WTC11 (cell line): ENCODE measurements at regions not wholly inside any gene's neighbourhood (a gene's known extent, or its start where the extent isn't known, plus 50 kb on each side); places are given as distances from the start of the nearest gene placed in this dataset.

Experiments used
- ATAC-seq: fragments of 200-7000 bp; cut with Tn5 transposase; 2 replicates; pipeline ENCODE4 v1.10.0; 2021; ENCODE audit warnings: mild to moderate bottlenecking, moderate library complexity
- CTCF ChIA-PET: fragments of 300-600 bp; sonication (Branson Sonifier 250); formaldehyde crosslinking; loops from one replicate; lab custom pipeline; 2021; ENCODE audit warnings: antibody characterized with exemption; lab: Charles Lee
- POLR2A ChIA-PET: fragments of 350-600 bp; sonication (Branson Sonifier 250); formaldehyde crosslinking; loops from one replicate; lab custom pipeline; 2021; ENCODE audit warnings: antibody characterized with exemption; lab: Charles Lee
- DNase-seq: peaks from one replicate; pipeline ENCODE4 v3.0.0; 2021; ENCODE audit warnings: low spot score
- H3K27ac Mint-ChIP-seq: 2 replicates; pipeline ENCODE4 v1.8.0; 2021; ENCODE audit warnings: mixed read lengths
- H3K27me3 Mint-ChIP-seq: 2 replicates; pipeline ENCODE4 v1.8.0; 2021; ENCODE audit warnings: low read depth, mild to moderate bottlenecking, moderate library complexity, mixed read lengths
- H3K36me3 Mint-ChIP-seq: 2 replicates; pipeline ENCODE4 v1.8.0; 2021; ENCODE audit warnings: mixed read lengths
- H3K4me1 Mint-ChIP-seq: 2 replicates; pipeline ENCODE4 v1.8.0; 2022; ENCODE audit warnings: mixed read lengths
- H3K4me3 Mint-ChIP-seq: 2 replicates; pipeline ENCODE4 v1.8.0; 2021; ENCODE audit warnings: mild to moderate bottlenecking, moderate library complexity, mixed read lengths
- H3K9me3 Mint-ChIP-seq: 2 replicates; pipeline ENCODE4 v1.8.0; 2021; ENCODE audit warnings: mixed read lengths
- ETV6 ChIP-seq: sonication (generic); formaldehyde crosslinking; IDR thresholded peaks from 2 replicates; pipeline ENCODE4 v1.8.1; 2022; ENCODE audit warnings: mild to moderate bottlenecking, missing genetic modification reagents
- FOXK1 ChIP-seq: sonication (generic); formaldehyde crosslinking; IDR thresholded peaks from 2 replicates; pipeline ENCODE4 v1.8.0; 2022; ENCODE audit warnings: mild to moderate bottlenecking, moderate library complexity, missing genetic modification reagents
- MYBL2 ChIP-seq: sonication (generic); formaldehyde crosslinking; IDR thresholded peaks from 2 replicates; pipeline ENCODE4 v1.8.1; 2023; ENCODE audit warnings: mild to moderate bottlenecking, moderate library complexity, missing genetic modification reagents
- OVOL2 ChIP-seq: fragments of 250-450 bp; sonication (Bioruptor Pico); IDR thresholded peaks from 2 replicates; pipeline ENCODE4 v1.9.0; 2021; ENCODE audit warnings: mild to moderate bottlenecking, borderline replicate concordance
- PRRX2 ChIP-seq: fragments of 250-450 bp; sonication (Bioruptor Pico); IDR thresholded peaks from 2 replicates; pipeline ENCODE4 v1.8.0; 2021; ENCODE audit warnings: mild to moderate bottlenecking
- TCF7 ChIP-seq: sonication (generic); formaldehyde crosslinking; IDR thresholded peaks from 2 replicates; pipeline ENCODE4 v1.8.0; 2022; ENCODE audit warnings: mild to moderate bottlenecking, low read depth, missing genetic modification reagents, moderate library complexity
- TP53 ChIP-seq: sonication (generic); formaldehyde crosslinking; IDR thresholded peaks from 2 replicates; pipeline ENCODE4 v1.8.1; 2023; ENCODE audit warnings: mild to moderate bottlenecking, missing genetic modification reagents
- ZNF138 ChIP-seq: sonication (generic); formaldehyde crosslinking; conservative IDR thresholded peaks from 2 replicates; pipeline ENCODE4 v1.8.1; 2022; ENCODE audit warnings: mild to moderate bottlenecking, moderate library complexity, missing genetic modification reagents
- ZNF263 ChIP-seq: sonication (generic); formaldehyde crosslinking; IDR thresholded peaks from 2 replicates; pipeline ENCODE4 v1.8.1; 2022; ENCODE audit warnings: low read depth, mild to moderate bottlenecking, moderate library complexity, missing genetic modification reagents
- ZNF396 ChIP-seq: fragments of 250-450 bp; sonication (Bioruptor Pico); IDR thresholded peaks from 2 replicates; pipeline ENCODE4 v1.8.0; 2021; ENCODE audit warnings: mild to moderate bottlenecking, moderate library complexity, borderline replicate concordance
- ZNF671 ChIP-seq: fragments of 250-450 bp; sonication (Bioruptor Pico); IDR thresholded peaks from 2 replicates; pipeline ENCODE4 v1.8.0; 2021; ENCODE audit warnings: mild to moderate bottlenecking
- TF ChIP-seq, protein P1 (sequence below): fragments of 250-450 bp; sonication (Bioruptor Pico); IDR thresholded peaks from 2 replicates; pipeline ENCODE4 v1.9.0; 2021; ENCODE audit warnings: mild to moderate bottlenecking
- TF ChIP-seq, protein P2 (sequence below): sonication (generic); formaldehyde crosslinking; IDR thresholded peaks from 2 replicates; pipeline ENCODE4 v1.8.1; 2023; ENCODE audit warnings: mild to moderate bottlenecking, missing genetic modification reagents, moderate library complexity
- TF ChIP-seq, protein P3 (sequence below): sonication (generic); formaldehyde crosslinking; IDR thresholded peaks from 2 replicates; pipeline ENCODE4 v1.8.0; 2022; ENCODE audit warnings: mild to moderate bottlenecking, missing genetic modification reagents
- TF ChIP-seq, protein P4 (sequence below): sonication (generic); formaldehyde crosslinking; IDR thresholded peaks from 2 replicates; pipeline ENCODE4 v1.8.0; 2023; ENCODE audit warnings: missing genetic modification reagents, mild to moderate bottlenecking, borderline replicate concordance
- TF ChIP-seq, protein P5 (sequence below): sonication (generic); formaldehyde crosslinking; IDR thresholded peaks from 2 replicates; pipeline ENCODE4 v1.8.1; 2023; ENCODE audit warnings: mild to moderate bottlenecking, missing genetic modification reagents
- TF ChIP-seq, protein P6 (sequence below): fragments of 250-450 bp; sonication (Bioruptor Pico); IDR thresholded peaks from 2 replicates; pipeline ENCODE4 v1.9.0; 2021; ENCODE audit warnings: moderate library complexity, mild to moderate bottlenecking, inconsistent platforms, borderline replicate concordance
- TF ChIP-seq, protein P7 (sequence below): sonication (generic); formaldehyde crosslinking; IDR thresholded peaks from 2 replicates; pipeline ENCODE4 v1.8.1; 2022; ENCODE audit warnings: mild to moderate bottlenecking, missing genetic modification reagents, moderate library complexity, borderline replicate concordance
- TF ChIP-seq, protein P8 (sequence below): sonication (generic); formaldehyde crosslinking; IDR thresholded peaks from 2 replicates; pipeline ENCODE4 v1.8.0; 2022; ENCODE audit warnings: missing genetic modification reagents

DNA sequence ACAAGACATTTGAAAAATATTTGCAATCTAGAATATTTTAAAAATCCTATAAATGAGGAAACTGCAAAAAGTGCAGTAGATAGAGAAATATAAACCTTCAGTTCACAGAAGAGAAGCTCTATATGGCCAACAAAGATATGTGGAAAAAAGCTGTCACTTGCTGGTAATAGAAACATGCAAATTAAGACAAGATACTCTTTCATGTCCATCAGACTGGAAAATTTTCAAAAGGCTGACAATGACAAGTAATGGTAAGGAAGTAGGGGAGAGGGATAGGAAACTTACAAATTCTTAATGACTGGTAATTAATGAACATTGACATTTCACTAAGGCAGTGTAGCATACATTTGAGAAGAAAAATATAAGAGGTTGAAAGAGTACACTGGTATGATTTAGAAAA lies 147.9 kb downstream of the MRPL39 start:
- ATAC-seq (no peak), DNase-seq (no peak)
- H3K36me3 Mint-ChIP-seq: no peaks in the 10 kb centered on the region
- ChIA-PET POLR2A (no interaction called here), CTCF (no interaction called here)
- H3K4me1 Mint-ChIP-seq: no peaks in the 10 kb centered on the region
- no peak for TF ChIP-seq FOXK1 (CRISPR knock-in tag)
- TF ChIP-seq MYBL2 (CRISPR knock-in tag): no peak
- no peak for TF ChIP-seq ZNF138 (CRISPR knock-in tag)
- TF ChIP-seq, protein P1, sequence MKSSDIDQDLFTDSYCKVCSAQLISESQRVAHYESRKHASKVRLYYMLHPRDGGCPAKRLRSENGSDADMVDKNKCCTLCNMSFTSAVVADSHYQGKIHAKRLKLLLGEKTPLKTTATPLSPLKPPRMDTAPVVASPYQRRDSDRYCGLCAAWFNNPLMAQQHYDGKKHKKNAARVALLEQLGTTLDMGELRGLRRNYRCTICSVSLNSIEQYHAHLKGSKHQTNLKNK: no peak
- no peak for TF ChIP-seq ETV6
- TF ChIP-seq, protein P2, sequence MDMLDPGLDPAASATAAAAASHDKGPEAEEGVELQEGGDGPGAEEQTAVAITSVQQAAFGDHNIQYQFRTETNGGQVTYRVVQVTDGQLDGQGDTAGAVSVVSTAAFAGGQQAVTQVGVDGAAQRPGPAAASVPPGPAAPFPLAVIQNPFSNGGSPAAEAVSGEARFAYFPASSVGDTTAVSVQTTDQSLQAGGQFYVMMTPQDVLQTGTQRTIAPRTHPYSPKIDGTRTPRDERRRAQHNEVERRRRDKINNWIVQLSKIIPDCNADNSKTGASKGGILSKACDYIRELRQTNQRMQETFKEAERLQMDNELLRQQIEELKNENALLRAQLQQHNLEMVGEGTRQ (CRISPR knock-in tag): no peak
- TF ChIP-seq, protein P3, sequence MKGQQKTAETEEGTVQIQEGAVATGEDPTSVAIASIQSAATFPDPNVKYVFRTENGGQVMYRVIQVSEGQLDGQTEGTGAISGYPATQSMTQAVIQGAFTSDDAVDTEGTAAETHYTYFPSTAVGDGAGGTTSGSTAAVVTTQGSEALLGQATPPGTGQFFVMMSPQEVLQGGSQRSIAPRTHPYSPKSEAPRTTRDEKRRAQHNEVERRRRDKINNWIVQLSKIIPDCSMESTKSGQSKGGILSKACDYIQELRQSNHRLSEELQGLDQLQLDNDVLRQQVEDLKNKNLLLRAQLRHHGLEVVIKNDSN: no peak
- no peak for TF ChIP-seq OVOL2
- no peak for TF ChIP-seq ZNF263 (CRISPR knock-in tag)
- no peak for TF ChIP-seq TCF7 (CRISPR knock-in tag)
- TF ChIP-seq, protein P4, sequence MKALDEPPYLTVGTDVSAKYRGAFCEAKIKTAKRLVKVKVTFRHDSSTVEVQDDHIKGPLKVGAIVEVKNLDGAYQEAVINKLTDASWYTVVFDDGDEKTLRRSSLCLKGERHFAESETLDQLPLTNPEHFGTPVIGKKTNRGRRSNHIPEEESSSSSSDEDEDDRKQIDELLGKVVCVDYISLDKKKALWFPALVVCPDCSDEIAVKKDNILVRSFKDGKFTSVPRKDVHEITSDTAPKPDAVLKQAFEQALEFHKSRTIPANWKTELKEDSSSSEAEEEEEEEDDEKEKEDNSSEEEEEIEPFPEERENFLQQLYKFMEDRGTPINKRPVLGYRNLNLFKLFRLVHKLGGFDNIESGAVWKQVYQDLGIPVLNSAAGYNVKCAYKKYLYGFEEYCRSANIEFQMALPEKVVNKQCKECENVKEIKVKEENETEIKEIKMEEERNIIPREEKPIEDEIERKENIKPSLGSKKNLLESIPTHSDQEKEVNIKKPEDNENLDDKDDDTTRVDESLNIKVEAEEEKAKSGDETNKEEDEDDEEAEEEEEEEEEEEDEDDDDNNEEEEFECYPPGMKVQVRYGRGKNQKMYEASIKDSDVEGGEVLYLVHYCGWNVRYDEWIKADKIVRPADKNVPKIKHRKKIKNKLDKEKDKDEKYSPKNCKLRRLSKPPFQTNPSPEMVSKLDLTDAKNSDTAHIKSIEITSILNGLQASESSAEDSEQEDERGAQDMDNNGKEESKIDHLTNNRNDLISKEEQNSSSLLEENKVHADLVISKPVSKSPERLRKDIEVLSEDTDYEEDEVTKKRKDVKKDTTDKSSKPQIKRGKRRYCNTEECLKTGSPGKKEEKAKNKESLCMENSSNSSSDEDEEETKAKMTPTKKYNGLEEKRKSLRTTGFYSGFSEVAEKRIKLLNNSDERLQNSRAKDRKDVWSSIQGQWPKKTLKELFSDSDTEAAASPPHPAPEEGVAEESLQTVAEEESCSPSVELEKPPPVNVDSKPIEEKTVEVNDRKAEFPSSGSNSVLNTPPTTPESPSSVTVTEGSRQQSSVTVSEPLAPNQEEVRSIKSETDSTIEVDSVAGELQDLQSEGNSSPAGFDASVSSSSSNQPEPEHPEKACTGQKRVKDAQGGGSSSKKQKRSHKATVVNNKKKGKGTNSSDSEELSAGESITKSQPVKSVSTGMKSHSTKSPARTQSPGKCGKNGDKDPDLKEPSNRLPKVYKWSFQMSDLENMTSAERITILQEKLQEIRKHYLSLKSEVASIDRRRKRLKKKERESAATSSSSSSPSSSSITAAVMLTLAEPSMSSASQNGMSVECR: no peak
- TF ChIP-seq, protein P5, sequence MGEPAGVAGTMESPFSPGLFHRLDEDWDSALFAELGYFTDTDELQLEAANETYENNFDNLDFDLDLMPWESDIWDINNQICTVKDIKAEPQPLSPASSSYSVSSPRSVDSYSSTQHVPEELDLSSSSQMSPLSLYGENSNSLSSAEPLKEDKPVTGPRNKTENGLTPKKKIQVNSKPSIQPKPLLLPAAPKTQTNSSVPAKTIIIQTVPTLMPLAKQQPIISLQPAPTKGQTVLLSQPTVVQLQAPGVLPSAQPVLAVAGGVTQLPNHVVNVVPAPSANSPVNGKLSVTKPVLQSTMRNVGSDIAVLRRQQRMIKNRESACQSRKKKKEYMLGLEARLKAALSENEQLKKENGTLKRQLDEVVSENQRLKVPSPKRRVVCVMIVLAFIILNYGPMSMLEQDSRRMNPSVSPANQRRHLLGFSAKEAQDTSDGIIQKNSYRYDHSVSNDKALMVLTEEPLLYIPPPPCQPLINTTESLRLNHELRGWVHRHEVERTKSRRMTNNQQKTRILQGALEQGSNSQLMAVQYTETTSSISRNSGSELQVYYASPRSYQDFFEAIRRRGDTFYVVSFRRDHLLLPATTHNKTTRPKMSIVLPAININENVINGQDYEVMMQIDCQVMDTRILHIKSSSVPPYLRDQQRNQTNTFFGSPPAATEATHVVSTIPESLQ: no peak
- no peak for TF ChIP-seq PRRX2 (CRISPR knock-in tag)
- no peak for TF ChIP-seq TP53
- TF ChIP-seq ZNF396 (CRISPR knock-in tag): no peak
- TF ChIP-seq, protein P6, sequence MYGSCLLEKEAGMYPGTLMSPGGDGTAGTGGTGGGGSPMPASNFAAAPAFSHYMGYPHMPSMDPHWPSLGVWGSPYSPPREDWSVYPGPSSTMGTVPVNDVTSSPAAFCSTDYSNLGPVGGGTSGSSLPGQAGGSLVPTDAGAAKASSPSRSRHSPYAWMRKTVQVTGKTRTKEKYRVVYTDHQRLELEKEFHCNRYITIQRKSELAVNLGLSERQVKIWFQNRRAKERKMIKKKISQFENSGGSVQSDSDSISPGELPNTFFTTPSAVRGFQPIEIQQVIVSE (CRISPR knock-in tag): no peak
- TF ChIP-seq ZNF671 (CRISPR knock-in tag): no peak
- TF ChIP-seq, protein P7, sequence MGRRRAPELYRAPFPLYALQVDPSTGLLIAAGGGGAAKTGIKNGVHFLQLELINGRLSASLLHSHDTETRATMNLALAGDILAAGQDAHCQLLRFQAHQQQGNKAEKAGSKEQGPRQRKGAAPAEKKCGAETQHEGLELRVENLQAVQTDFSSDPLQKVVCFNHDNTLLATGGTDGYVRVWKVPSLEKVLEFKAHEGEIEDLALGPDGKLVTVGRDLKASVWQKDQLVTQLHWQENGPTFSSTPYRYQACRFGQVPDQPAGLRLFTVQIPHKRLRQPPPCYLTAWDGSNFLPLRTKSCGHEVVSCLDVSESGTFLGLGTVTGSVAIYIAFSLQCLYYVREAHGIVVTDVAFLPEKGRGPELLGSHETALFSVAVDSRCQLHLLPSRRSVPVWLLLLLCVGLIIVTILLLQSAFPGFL (CRISPR knock-in tag): no peak
- TF ChIP-seq, protein P8, sequence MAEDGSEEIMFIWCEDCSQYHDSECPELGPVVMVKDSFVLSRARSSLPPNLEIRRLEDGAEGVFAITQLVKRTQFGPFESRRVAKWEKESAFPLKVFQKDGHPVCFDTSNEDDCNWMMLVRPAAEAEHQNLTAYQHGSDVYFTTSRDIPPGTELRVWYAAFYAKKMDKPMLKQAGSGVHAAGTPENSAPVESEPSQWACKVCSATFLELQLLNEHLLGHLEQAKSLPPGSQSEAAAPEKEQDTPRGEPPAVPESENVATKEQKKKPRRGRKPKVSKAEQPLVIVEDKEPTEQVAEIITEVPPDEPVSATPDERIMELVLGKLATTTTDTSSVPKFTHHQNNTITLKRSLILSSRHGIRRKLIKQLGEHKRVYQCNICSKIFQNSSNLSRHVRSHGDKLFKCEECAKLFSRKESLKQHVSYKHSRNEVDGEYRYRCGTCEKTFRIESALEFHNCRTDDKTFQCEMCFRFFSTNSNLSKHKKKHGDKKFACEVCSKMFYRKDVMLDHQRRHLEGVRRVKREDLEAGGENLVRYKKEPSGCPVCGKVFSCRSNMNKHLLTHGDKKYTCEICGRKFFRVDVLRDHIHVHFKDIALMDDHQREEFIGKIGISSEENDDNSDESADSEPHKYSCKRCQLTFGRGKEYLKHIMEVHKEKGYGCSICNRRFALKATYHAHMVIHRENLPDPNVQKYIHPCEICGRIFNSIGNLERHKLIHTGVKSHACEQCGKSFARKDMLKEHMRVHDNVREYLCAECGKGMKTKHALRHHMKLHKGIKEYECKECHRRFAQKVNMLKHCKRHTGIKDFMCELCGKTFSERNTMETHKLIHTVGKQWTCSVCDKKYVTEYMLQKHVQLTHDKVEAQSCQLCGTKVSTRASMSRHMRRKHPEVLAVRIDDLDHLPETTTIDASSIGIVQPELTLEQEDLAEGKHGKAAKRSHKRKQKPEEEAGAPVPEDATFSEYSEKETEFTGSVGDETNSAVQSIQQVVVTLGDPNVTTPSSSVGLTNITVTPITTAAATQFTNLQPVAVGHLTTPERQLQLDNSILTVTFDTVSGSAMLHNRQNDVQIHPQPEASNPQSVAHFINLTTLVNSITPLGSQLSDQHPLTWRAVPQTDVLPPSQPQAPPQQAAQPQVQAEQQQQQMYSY (CRISPR knock-in tag): no peak
- no peak overlapping the region for H3K4me3 Mint-ChIP-seq
- no peaks in the 10 kb centered on the region for H3K9me3 Mint-ChIP-seq
- no peak overlapping the region for H3K27ac Mint-ChIP-seq
- peaks cover 2% of the 10 kb centered on the region; the same call in 1 of the 2 replicates for H3K27me3 Mint-ChIP-seq
